IgD-negative memory B cell (primary cell): ENCODE measurements at regions not wholly inside any gene's neighbourhood (a gene's known extent, or its start where the extent isn't known, plus 50 kb on each side); places are given as distances from the start of the nearest gene placed in this dataset.

Experiments
- H3K27ac Mint-ChIP-seq, 3 donors: one replicate each; pipeline ENCODE4 v1.8.0; 2020 to 2022; ENCODE audit warnings: mild to moderate bottlenecking in 3 of 3, mixed read lengths in 3 of 3, moderate library complexity in 1 of 3
- H3K27me3 Mint-ChIP-seq: one replicate; pipeline ENCODE4 v1.8.0; 2021; ENCODE audit warnings: mixed read lengths
- H3K36me3 Mint-ChIP-seq: one replicate; pipeline ENCODE4 v1.8.0; 2020; ENCODE audit warnings: mild to moderate bottlenecking, mixed read lengths
- H3K4me1 Mint-ChIP-seq, 3 donors: one replicate each; pipeline ENCODE4 v1.8.0; 2020 to 2022; ENCODE audit warnings: mixed read lengths in 3 of 3, mild to moderate bottlenecking in 1 of 3
- H3K4me3 Mint-ChIP-seq, 4 donors: one replicate each; pipeline ENCODE4 v1.8.0; 2020 to 2022; ENCODE audit warnings: mild to moderate bottlenecking in 4 of 4, mixed read lengths in 4 of 4, moderate library complexity in 3 of 4
- H3K9me3 Mint-ChIP-seq, 3 donors: one replicate each; pipeline ENCODE4 v1.8.0; 2020 to 2021; ENCODE audit warnings: mixed read lengths in 3 of 3, mild to moderate bottlenecking in 1 of 3

- Mint-ChIP-seq H3K9me3 (peaks cover 0 to 4% (median 2%) of the 10 kb centered on the region in 3 donors), H3K36me3 (no peaks in the 10 kb centered on the region), H3K27me3 (peaks cover 2% of the 10 kb centered on the region), H3K27ac (no peak overlapping the region), H3K4me3 (no peak overlapping the region), H3K4me1 (no peaks in the 10 kb centered on the region)
Observed at GRCh38 chr13:47268270-47268669, 371.4 kb upstream of the HTR2A start.

GRCh38 chr13:47258384-47258783, 361.5 kb upstream of the HTR2A start:
- no peak overlapping the region for H3K4me3 Mint-ChIP-seq
- peaks cover 0 to 2% (median 0%) of the 10 kb centered on the region in 3 donors for H3K4me1 Mint-ChIP-seq
- no peaks in the 10 kb centered on the region for H3K36me3 Mint-ChIP-seq
- H3K27me3 Mint-ChIP-seq: peaks cover 2% of the 10 kb centered on the region
- H3K9me3 Mint-ChIP-seq: no peaks in the 10 kb centered on the region
- H3K27ac Mint-ChIP-seq: no peak overlapping the region

- no peak overlapping the region for H3K27ac Mint-ChIP-seq
- H3K4me3 Mint-ChIP-seq: no peak overlapping the region
- H3K36me3 Mint-ChIP-seq: no peaks in the 10 kb centered on the region
- peaks cover 0 to 2% (median 0%) of the 10 kb centered on the region in 3 donors for H3K4me1 Mint-ChIP-seq
- H3K9me3 Mint-ChIP-seq: no peaks in the 10 kb centered on the region
- H3K27me3 Mint-ChIP-seq: peaks cover 2% of the 10 kb centered on the region
Observed at GRCh38 chr13:47256618-47257017, 359.8 kb upstream of the HTR2A start.

- Mint-ChIP-seq H3K4me1 (no peaks in the 10 kb centered on the region), H3K4me3 (no peak overlapping the region)
Observed at GRCh38 chr13:47252627-47253026, 355.8 kb upstream of the HTR2A start.

GRCh38 chr13:47251771-47252170, 354.9 kb upstream of the HTR2A start:
- Mint-ChIP-seq H3K9me3 (no peaks in the 10 kb centered on the region), H3K36me3 (no peaks in the 10 kb centered on the region), H3K4me1 (no peaks in the 10 kb centered on the region), H3K27me3 (no peaks in the 10 kb centered on the region), H3K27ac (no peak overlapping the region), H3K4me3 (no peak overlapping the region)

More at GRCh38 chr13:47252627-47253026, 355.8 kb upstream of the HTR2A start:
- H3K36me3 Mint-ChIP-seq: no peaks in the 10 kb centered on the region
- H3K9me3 Mint-ChIP-seq: no peaks in the 10 kb centered on the region
- H3K27ac Mint-ChIP-seq: no peak overlapping the region
- no peaks in the 10 kb centered on the region for H3K27me3 Mint-ChIP-seq

GRCh38 chr13:47250146-47250545, 353.3 kb upstream of the HTR2A start:
- Mint-ChIP-seq H3K27me3 (no peaks in the 10 kb centered on the region), H3K27ac (no peak overlapping the region), H3K4me3 (no peak overlapping the region), H3K36me3 (no peaks in the 10 kb centered on the region), H3K4me1 (no peaks in the 10 kb centered on the region), H3K9me3 (no peaks in the 10 kb centered on the region)

GRCh38 chr13:47249266-47249665, 352.4 kb upstream of the HTR2A start:
- no peaks in the 10 kb centered on the region for H3K4me1 Mint-ChIP-seq
- no peaks in the 10 kb centered on the region for H3K9me3 Mint-ChIP-seq
- H3K4me3 Mint-ChIP-seq: no peak overlapping the region
- H3K36me3 Mint-ChIP-seq: no peaks in the 10 kb centered on the region
- no peaks in the 10 kb centered on the region for H3K27me3 Mint-ChIP-seq
- no peak overlapping the region for H3K27ac Mint-ChIP-seq

GRCh38 chr13:47241446-47241845, 344.6 kb upstream of the HTR2A start:
- no peak overlapping the region for H3K27ac Mint-ChIP-seq
- H3K4me3 Mint-ChIP-seq: no peak overlapping the region
- no peaks in the 10 kb centered on the region for H3K4me1 Mint-ChIP-seq
- H3K27me3 Mint-ChIP-seq: no peaks in the 10 kb centered on the region
- H3K36me3 Mint-ChIP-seq: no peaks in the 10 kb centered on the region
- peaks cover 0 to 3% (median 0%) of the 10 kb centered on the region in 3 donors for H3K9me3 Mint-ChIP-seq

- Mint-ChIP-seq H3K9me3 (peaks cover 0 to 3% (median 0%) of the 10 kb centered on the region in 3 donors), H3K27me3 (no peaks in the 10 kb centered on the region), H3K36me3 (no peaks in the 10 kb centered on the region), H3K4me3 (no peak overlapping the region), H3K27ac (no peak overlapping the region), H3K4me1 (no peaks in the 10 kb centered on the region)
Observed at GRCh38 chr13:47239025-47239424, 342.2 kb upstream of the HTR2A start.

- H3K36me3 Mint-ChIP-seq: no peaks in the 10 kb centered on the region
- no peaks in the 10 kb centered on the region for H3K27me3 Mint-ChIP-seq
- H3K9me3 Mint-ChIP-seq: peaks cover 0 to 3% (median 0%) of the 10 kb centered on the region in 3 donors
- H3K4me1 Mint-ChIP-seq: no peaks in the 10 kb centered on the region
- H3K27ac Mint-ChIP-seq: no peak overlapping the region
- no peak overlapping the region for H3K4me3 Mint-ChIP-seq
Observed at GRCh38 chr13:47237571-47237970, 340.7 kb upstream of the HTR2A start.

GRCh38 chr13:47233734-47234133, 336.9 kb upstream of the HTR2A start:
- Mint-ChIP-seq H3K27ac (no peak overlapping the region), H3K4me1 (no peaks in the 10 kb centered on the region), H3K9me3 (peaks cover 5 to 18% (median 7%) of the 10 kb centered on the region in 3 donors), H3K27me3 (no peaks in the 10 kb centered on the region), H3K4me3 (no peak overlapping the region), H3K36me3 (no peaks in the 10 kb centered on the region)

- no peaks in the 10 kb centered on the region for H3K4me1 Mint-ChIP-seq
- H3K36me3 Mint-ChIP-seq: no peaks in the 10 kb centered on the region
- no peak overlapping the region for H3K4me3 Mint-ChIP-seq
- no peaks in the 10 kb centered on the region for H3K27me3 Mint-ChIP-seq
- peaks cover 5 to 18% (median 7%) of the 10 kb centered on the region in 3 donors for H3K9me3 Mint-ChIP-seq
- H3K27ac Mint-ChIP-seq: peak overlapping the region in 1 of 3 donors; percentile 58
Observed at GRCh38 chr13:47232516-47232915, 335.7 kb upstream of the HTR2A start.

- H3K4me3 Mint-ChIP-seq: no peak overlapping the region
- peaks cover 5 to 18% (median 7%) of the 10 kb centered on the region in 3 donors for H3K9me3 Mint-ChIP-seq
- no peaks in the 10 kb centered on the region for H3K4me1 Mint-ChIP-seq
- H3K27ac Mint-ChIP-seq: no peak overlapping the region
- peaks cover 4% of the 10 kb centered on the region for H3K27me3 Mint-ChIP-seq
- no peaks in the 10 kb centered on the region for H3K36me3 Mint-ChIP-seq
Observed at GRCh38 chr13:47230155-47230554, 333.3 kb upstream of the HTR2A start.

GRCh38 chr13:47226516-47226915, 329.7 kb upstream of the HTR2A start:
- H3K4me1 Mint-ChIP-seq: no peaks in the 10 kb centered on the region
- no peak overlapping the region for H3K4me3 Mint-ChIP-seq
- peaks cover 4% of the 10 kb centered on the region for H3K27me3 Mint-ChIP-seq
- H3K27ac Mint-ChIP-seq: no peak overlapping the region
- H3K9me3 Mint-ChIP-seq: peaks cover 4 to 18% (median 7%) of the 10 kb centered on the region in 3 donors
- H3K36me3 Mint-ChIP-seq: no peaks in the 10 kb centered on the region

- Mint-ChIP-seq H3K9me3 (no peaks in the 10 kb centered on the region), H3K4me1 (no peaks in the 10 kb centered on the region), H3K27me3 (peaks cover 3% of the 10 kb centered on the region), H3K27ac (no peak overlapping the region), H3K4me3 (no peak overlapping the region), H3K36me3 (no peaks in the 10 kb centered on the region)
Observed at GRCh38 chr13:47220453-47221140, 323.7 kb upstream of the HTR2A start.

- H3K9me3 Mint-ChIP-seq: no peaks in the 10 kb centered on the region
- no peak overlapping the region for H3K27ac Mint-ChIP-seq
- H3K36me3 Mint-ChIP-seq: no peaks in the 10 kb centered on the region
- H3K27me3 Mint-ChIP-seq: peaks cover 3% of the 10 kb centered on the region
- no peak overlapping the region for H3K4me3 Mint-ChIP-seq
- no peaks in the 10 kb centered on the region for H3K4me1 Mint-ChIP-seq
Observed at GRCh38 chr13:47218611-47219010, 321.8 kb upstream of the HTR2A start.
